CD4-positive, alpha-beta T cell treated with Interleukin-6 at 100 ng/mL for 8 hours (primary cell): ENCODE measurements at regions not wholly inside any gene's neighbourhood (a gene's known extent, or its start where the extent isn't known, plus 50 kb on each side); places are given as distances from the start of the nearest gene placed in this dataset.

ENCODE experiments used
- DNase-seq: peaks from one replicate; pipeline ENCODE4 v3.0.0-alpha.2; 2020; ENCODE audit warnings: mixed read lengths, low spot score

DNA sequence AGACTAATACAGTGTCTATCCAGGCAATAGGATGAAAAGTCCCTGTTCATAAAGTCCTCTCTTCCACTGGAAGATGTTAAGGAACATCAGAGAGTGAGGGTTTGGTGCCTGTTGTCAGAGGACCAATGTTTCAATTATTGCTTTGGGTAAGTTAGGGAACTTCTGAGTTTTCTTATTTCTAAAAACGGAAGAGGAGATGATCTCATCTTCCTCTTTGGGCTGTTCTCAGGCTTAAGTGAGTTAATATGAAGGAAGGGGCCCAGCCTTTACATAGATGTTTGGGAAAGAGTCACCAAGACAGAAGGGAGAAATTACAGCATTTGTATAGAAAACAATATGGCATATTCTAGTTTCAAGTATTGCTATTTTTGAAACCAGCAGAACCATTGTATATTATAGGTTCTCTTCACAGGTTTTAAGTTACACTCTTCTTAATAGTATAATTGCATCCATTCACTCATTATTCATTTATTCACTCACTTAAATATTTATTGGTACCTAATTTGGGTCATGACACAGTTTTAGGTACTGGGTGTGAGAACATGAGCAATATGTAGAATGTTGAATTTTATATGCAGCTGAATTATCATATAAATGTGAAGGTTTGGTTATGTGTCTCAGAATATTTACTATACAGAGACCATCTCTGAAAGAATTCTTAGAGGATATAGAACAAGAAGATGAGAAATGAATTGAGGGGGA lies 68.5 kb upstream of the LRIG3 start:
- DNase-seq, result no peak

DNA sequence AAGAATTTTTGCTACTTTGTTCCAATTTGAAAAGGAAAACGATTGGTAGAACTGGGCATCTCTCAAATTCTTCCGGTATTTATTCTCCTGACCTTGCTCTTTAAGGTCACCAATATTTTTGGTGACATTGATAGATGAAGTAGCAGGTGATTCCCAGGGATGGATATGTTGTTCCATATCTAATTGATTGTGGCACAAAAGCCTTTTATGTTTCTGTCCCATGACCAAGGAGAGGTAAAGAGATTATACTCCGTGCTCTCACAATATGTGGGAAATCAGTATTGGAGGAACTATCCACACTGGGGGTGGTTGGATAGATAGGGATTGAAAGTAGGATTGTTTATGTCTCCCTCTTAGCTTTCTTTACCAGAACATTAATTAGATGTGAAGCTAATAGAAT lies 61.7 kb upstream of the LRIG3 start:
- DNase-seq, result no peak

DNA sequence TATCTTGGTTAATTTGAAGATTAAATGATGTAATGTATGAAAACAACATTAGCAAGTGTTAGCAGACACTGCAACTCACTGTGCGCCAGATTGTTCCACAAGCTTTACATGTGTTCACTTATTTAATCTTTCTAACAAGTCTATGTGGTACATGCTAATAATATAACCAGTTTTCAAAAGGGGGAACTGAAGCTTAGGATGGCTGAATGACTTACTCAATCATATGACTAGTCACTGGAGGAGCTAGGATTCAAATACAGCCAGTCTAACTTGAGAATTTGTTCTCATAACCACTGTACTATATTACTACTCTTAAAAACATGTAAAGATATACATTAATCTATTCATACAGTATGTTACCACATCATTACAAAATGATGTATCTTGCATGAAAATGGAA lies 60.5 kb upstream of the LRIG3 start:
- DNase-seq, result no peak

DNA sequence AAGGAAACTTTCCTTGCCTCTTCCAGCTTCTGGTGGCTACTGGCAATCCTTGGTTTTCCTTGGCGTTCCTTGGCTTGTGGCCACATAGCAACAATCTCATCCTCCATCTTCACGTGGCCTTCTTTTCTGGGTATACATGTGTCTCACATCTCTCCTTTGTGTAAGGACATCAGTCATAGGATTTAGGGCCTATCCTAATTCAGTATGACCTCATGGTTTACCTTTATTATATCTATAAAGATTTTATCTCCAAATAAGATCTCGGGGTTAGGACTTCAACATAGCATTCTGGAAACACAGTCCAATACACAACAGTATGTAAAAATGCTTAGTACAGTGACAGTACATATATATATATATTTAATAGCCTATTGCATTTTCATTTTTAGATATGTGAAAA lies 58.4 kb upstream of the LRIG3 start:
- no peak for DNase-seq

DNA sequence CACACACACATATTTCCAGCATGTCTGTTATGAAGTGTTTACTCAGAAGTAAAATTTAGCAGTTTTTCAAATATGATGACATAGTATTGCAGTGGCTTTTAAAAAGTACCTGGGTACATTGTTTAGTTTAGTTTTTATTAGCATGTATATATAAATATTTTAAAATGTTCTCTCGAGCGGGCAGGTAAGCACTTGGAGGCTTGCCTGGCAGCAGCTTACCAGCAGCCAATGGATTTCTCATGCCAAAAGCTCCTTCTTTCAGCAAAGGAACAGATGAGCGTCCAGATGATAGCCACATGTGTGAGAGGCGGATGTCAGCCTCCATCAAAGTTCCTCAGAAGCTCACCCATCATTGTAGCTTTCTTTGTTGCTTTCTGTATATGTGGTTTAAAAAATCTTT lies 57.2 kb upstream of the LRIG3 start:
- DNase-seq, result no peak

DNA sequence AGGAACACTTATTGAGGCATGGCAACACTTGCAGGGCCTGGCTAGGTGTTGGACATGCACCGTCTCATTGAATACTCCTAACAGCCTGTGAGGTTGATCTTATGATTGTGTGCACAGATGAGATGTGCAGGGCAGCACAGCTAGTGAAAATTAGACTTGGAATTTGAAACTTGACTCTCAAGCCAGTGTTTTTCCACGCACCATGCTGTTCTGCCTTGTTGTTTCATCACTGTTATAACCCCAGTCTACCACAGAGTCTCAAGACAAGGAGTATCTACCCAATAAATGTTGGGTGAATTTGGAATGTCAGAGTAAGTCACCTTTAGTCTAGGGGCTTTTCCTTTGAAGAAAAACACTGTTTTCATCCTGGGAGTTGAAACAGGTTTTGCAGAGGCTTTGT lies 55.8 kb upstream of the LRIG3 start:
- DNase-seq, result no peak
